Mesendoderm (in vitro differentiated cells): ENCODE measurements at regions not wholly inside any gene's neighbourhood (a gene's known extent, or its start where the extent isn't known, plus 50 kb on each side); places are given as distances from the start of the nearest gene placed in this dataset.
A peak's percentile ranks its signal among the peaks of the same experiment; 100 is the strongest.

Experiments
- DNase-seq: peaks from one replicate; pipeline ENCODE4 v3.0.0; 2013
- H2AK5ac ChIP-seq: 2 replicates; pipeline ENCODE4 v1.6.1; 2013; ENCODE audit warnings: low read length, inconsistent platforms
- H2BK120ac ChIP-seq: 2 replicates; pipeline ENCODE4 v1.6.1; 2013; ENCODE audit warnings: low read depth, mild to moderate bottlenecking, low read length, moderate library complexity, mixed read lengths
- H2BK15ac ChIP-seq: replicated peaks from 2 replicates; pipeline ENCODE4 v1.6.1; 2013; ENCODE audit warnings: low read depth, mild to moderate bottlenecking, moderate library complexity
- H2BK5ac ChIP-seq: 2 replicates; pipeline ENCODE4 v1.6.1; 2013; ENCODE audit warnings: low read length, inconsistent platforms
- H3K18ac ChIP-seq: 2 replicates; pipeline ENCODE4 v1.6.1; 2013; ENCODE audit warnings: mild to moderate bottlenecking, low read length, mixed read lengths
- H3K23ac ChIP-seq: one replicate; pipeline ENCODE4 v1.6.1; 2013; ENCODE audit warnings: low read length
- H3K27ac ChIP-seq: 2 replicates; pipeline ENCODE4 v1.5.1; 2013; ENCODE audit warnings: low read depth, mild to moderate bottlenecking, inconsistent platforms, low read length, moderate library complexity
- H3K27me3 ChIP-seq: 2 replicates; pipeline ENCODE4 v1.6.1; 2013; ENCODE audit warnings: low read length, control low read depth, mild to moderate bottlenecking, inconsistent platforms; ENCODE audit not compliant: insufficient read depth, poor library complexity
- H3K36me3 ChIP-seq: 2 replicates; pipeline ENCODE4 v1.6.1; 2013; ENCODE audit warnings: low read length, inconsistent platforms; ENCODE audit not compliant: control insufficient read depth, insufficient read depth
- H3K4ac ChIP-seq: one replicate; pipeline ENCODE4 v1.6.1; 2013; ENCODE audit warnings: low read depth, mild to moderate bottlenecking, low read length, moderate library complexity
- H3K4me1 ChIP-seq: 2 replicates; pipeline ENCODE4 v1.6.1; 2013; ENCODE audit warnings: low read depth, low read length, inconsistent platforms; ENCODE audit not compliant: control insufficient read depth
- H3K4me2 ChIP-seq: 2 replicates; pipeline ENCODE4 v1.6.1; 2013; ENCODE audit warnings: low read length
- H3K4me3 ChIP-seq: 2 replicates; pipeline ENCODE4 v1.5.1; 2013; ENCODE audit warnings: mild to moderate bottlenecking, low read length
- H3K56ac ChIP-seq: one replicate; pipeline ENCODE4 v1.6.1; 2013; ENCODE audit warnings: low read length
- H3K79me1 ChIP-seq: 2 replicates; pipeline ENCODE4 v1.6.1; 2013; ENCODE audit warnings: low read length, inconsistent platforms
- H3K79me2 ChIP-seq: 2 replicates; pipeline ENCODE4 v1.6.1; 2013; ENCODE audit warnings: mild to moderate bottlenecking, low read length; ENCODE audit not compliant: control insufficient read depth, insufficient read depth
- H3K9ac ChIP-seq: 2 replicates; pipeline ENCODE4 v1.6.1; 2013; ENCODE audit warnings: low read length, inconsistent platforms
- H4K5ac ChIP-seq: one replicate; pipeline ENCODE4 v1.6.1; 2013; ENCODE audit warnings: low read length
- H4K8ac ChIP-seq: one replicate; pipeline ENCODE4 v1.6.1; 2013; ENCODE audit warnings: low read depth, mild to moderate bottlenecking, control low read depth, low read length, moderate library complexity
- WGBS: extraction: QIAGEN DNeasy Blood & Tissue Kit; methylation state at CpG from one replicate; pipeline ENCODE4 v1.1.7; 2013; ENCODE audit warnings: low lambda C conversion rate, missing lambda C conversion rate; ENCODE audit not compliant: insufficient coverage; ENCODE audit errors: extremely low coverage; 5-methylcytosine and 5-hydroxymethylcytosine counted together

DNA sequence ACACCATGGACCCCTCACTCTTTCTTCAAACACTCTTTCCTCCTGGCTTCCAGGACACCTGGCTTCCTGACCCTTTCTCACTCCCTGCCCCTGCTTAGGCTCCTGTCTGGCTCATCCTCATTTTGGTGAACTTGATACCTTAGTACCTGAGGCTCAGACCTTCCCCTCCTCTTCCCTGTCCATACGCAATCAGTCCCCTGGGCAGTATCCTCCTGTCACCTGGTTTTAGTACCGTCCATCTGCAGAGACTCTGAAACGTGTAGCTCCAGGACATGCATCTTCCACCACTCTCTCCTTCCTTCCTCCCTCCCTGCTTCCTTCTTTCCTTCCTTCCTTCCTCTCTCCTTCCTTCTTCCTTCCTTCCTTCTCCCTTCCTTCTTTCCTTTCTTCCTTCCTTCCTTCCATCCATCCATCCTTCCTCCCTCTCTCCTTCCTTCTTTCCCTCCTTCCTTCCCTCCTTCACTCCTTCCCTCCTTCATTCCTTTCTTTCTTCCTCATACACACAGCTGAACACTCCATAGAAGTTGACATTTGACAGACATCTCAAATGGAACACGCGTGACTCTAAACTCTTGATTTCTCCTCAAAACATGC, 1488.6 kb downstream of the TBC1D22A start:
- no peak overlapping the region for H3K4ac ChIP-seq
- H3K79me2 ChIP-seq, result no peaks in the 10 kb centered on the region
- H2BK15ac ChIP-seq, result no peak overlapping the region
- H3K4me2 ChIP-seq, result no peak overlapping the region
- no peak overlapping the region for H3K27ac ChIP-seq
- H3K18ac ChIP-seq, result no peak overlapping the region
- H3K4me1 ChIP-seq, result peaks cover 2% of the 10 kb centered on the region
- H3K4me3 ChIP-seq, result no peak overlapping the region
- no peaks in the 10 kb centered on the region for H3K27me3 ChIP-seq
- no CpG with 5 or more reads among the region's 5 CpGs for WGBS
- H4K5ac ChIP-seq, result no peak overlapping the region
- no peak for DNase-seq
- no peak overlapping the region for H2BK5ac ChIP-seq
- H2BK120ac ChIP-seq, result no peak overlapping the region
- no peak overlapping the region for H3K23ac ChIP-seq
- no peaks in the 10 kb centered on the region for H3K79me1 ChIP-seq
- H4K8ac ChIP-seq, result no peak overlapping the region
- no peak overlapping the region for H2AK5ac ChIP-seq
- H3K9ac ChIP-seq, result no peak overlapping the region
- H3K56ac ChIP-seq, result no peak overlapping the region
- no peaks in the 10 kb centered on the region for H3K36me3 ChIP-seq

DNA sequence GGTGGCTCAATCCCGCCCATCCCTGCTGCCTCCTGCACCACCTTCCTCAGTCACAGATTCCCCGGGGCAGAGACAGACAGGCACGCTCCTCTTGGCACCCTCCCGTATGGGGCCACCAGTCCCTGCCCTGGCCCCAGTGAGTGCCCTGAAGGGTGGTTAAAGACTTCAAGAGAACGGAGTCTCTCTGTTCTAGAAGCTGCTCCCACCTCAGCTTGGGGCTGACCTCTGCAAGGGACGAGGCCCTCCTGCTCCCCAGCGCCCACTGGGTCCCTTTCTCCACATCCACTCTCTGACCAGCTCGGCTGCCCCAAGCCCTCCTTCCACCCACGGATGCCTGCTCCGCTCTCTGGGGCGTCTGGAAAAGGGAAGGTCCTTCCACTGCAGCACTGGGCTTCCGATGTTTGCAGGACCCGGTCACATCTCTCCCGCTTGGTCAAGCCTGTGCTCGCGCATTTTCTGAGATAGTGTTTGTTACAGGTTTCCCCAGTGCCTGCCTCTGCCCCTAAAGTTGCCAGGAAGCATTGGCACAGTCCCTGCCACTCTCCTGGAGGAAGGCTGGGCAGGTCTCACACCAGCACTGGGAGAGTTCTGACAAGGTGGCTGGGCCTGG, 1487.9 kb downstream of the TBC1D22A start:
- Histone ChIP-seq H2BK120ac (no peak overlapping the region), H3K18ac (no peak overlapping the region), H3K36me3 (no peaks in the 10 kb centered on the region), H3K23ac (no peak overlapping the region), H2BK15ac (no peak overlapping the region), H3K9ac (no peak overlapping the region), H3K79me1 (no peaks in the 10 kb centered on the region), H3K4ac (no peak overlapping the region), H3K4me1 (peaks cover 2% of the 10 kb centered on the region), H2BK5ac (no peak overlapping the region), H4K8ac (no peak overlapping the region), H2AK5ac (no peak overlapping the region), H3K79me2 (no peaks in the 10 kb centered on the region), H3K4me3 (no peak overlapping the region), H3K27me3 (no peaks in the 10 kb centered on the region), H4K5ac (no peak overlapping the region), H3K56ac (no peak overlapping the region), H3K4me2 (no peak overlapping the region), H3K27ac (no peak overlapping the region)
- no CpG with 5 or more reads among the region's 16 CpGs for WGBS
- DNase-seq, result no peak

DNA sequence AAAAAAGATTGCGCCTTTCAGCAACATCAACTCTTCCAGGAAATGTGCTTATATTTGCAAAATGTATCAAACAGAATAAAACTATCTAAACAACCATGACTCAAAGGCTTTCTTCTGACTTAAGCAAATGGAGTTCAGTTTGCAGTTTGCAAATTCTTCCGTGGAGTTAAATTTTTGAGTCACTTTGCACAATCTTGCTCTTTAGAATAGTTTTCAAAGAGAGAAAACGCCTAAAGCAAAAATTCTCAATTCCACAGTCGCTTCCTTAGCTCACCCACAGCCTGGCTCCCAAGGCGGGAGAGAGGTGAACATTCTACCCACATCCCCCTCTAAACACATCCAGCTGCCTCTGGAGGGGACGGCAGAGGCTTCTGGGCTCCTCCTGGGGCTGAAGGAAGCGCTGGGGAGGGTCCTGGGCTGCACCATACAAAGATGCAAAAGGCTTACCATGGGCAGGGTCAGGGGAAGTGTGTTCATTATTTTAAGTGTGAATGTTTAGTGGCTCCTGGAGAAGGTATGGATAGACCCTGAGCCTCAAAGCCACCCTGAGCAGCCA, 1487.3 kb downstream of the TBC1D22A start:
- no CpG with 5 or more reads among the region's 7 CpGs for WGBS

DNA sequence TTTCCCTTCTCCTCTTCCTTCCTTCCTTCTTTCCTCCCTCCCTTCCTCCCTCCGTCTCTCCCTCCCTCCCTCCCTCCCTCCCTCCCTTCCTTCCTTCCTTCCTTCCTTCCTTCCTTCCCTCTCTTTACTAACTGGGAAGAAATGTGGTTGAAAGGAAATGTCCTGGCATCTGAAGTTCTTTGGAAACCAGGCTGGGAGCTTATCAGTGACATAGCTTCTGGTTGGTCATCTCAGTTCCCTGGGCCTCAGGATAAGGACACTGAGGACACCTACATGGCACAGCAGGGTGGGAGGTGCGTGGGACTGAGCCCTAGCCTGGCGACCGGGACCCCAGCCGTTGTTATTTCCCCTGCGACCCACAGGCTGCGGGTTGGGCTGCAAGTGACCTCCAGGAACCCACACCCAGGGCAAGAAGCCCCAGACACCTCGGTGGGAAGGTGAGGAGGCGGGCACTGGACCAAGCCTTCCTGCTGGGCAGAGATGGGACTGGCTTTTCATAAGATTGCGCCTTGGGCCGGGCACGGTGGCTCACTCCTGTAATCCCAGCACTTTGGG, 1486.5 kb downstream of the TBC1D22A start:
- Histone ChIP-seq H2BK120ac (no peak overlapping the region), H3K4me3 (no peak overlapping the region), H3K79me2 (no peaks in the 10 kb centered on the region), H4K5ac (no peak overlapping the region), H3K9ac (no peak overlapping the region), H3K27ac (no peak overlapping the region), H3K79me1 (no peaks in the 10 kb centered on the region), H2BK5ac (no peak overlapping the region), H3K36me3 (no peaks in the 10 kb centered on the region), H3K56ac (no peak overlapping the region), H3K18ac (no peak overlapping the region), H2AK5ac (no peak overlapping the region), H4K8ac (no peak overlapping the region), H3K4me1 (no peaks in the 10 kb centered on the region), H2BK15ac (no peak overlapping the region), H3K4me2 (no peak overlapping the region), H3K23ac (no peak overlapping the region), H3K27me3 (no peaks in the 10 kb centered on the region), H3K4ac (no peak overlapping the region)
- DNase-seq, result no peak
- no CpG with 5 or more reads among the region's 12 CpGs for WGBS

More for the DNA sequence above, 1487.3 kb downstream of the TBC1D22A start:
- H2AK5ac ChIP-seq, result no peak overlapping the region
- H4K5ac ChIP-seq, result no peak overlapping the region
- H2BK5ac ChIP-seq, result no peak overlapping the region
- no peak overlapping the region for H3K56ac ChIP-seq
- H2BK120ac ChIP-seq, result no peak overlapping the region
- no peaks in the 10 kb centered on the region for H3K27me3 ChIP-seq
- no peaks in the 10 kb centered on the region for H3K79me1 ChIP-seq
- H3K4me3 ChIP-seq, result no peak overlapping the region
- DNase-seq, result no peak
- no peak overlapping the region for H2BK15ac ChIP-seq
- no peak overlapping the region for H3K27ac ChIP-seq
- H3K4me1 ChIP-seq, result peaks cover 2% of the 10 kb centered on the region
- no peak overlapping the region for H4K8ac ChIP-seq
- no peak overlapping the region for H3K9ac ChIP-seq
- no peaks in the 10 kb centered on the region for H3K36me3 ChIP-seq
- H3K4me2 ChIP-seq, result no peak overlapping the region
- H3K4ac ChIP-seq, result no peak overlapping the region
- no peaks in the 10 kb centered on the region for H3K79me2 ChIP-seq
- H3K23ac ChIP-seq, result no peak overlapping the region
- H3K18ac ChIP-seq, result no peak overlapping the region

DNA sequence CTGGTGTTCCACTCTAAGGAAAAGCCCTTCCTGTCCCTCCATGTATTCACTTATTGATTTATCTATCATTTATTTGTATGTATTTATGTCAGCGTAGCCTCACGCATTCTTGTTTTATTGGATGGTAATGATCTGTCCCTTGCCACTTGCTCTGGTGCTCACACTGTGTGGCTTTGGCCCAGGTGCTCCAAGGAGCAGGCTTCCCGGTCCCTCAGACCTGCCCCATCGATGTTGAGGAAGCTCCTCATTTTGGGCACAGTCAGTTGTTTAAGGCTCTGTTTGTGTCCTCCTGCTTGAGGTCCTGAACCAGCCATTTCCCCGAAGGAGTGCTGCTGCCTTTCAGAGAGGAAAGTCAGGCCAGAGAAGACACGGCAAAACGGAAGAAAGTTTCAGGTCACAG, 1485.4 kb downstream of the TBC1D22A start:
- H2BK15ac ChIP-seq, result no peak overlapping the region
- H3K56ac ChIP-seq, result no peak overlapping the region
- H2BK5ac ChIP-seq, result no peak overlapping the region
- no peak overlapping the region for H2BK120ac ChIP-seq
- no peak overlapping the region for H2AK5ac ChIP-seq
- no peak overlapping the region for H4K5ac ChIP-seq
- H3K36me3 ChIP-seq, result no peaks in the 10 kb centered on the region
- H3K27me3 ChIP-seq, result no peaks in the 10 kb centered on the region
- peak overlapping the region; percentile 24 for H3K23ac ChIP-seq
- no peak overlapping the region for H3K18ac ChIP-seq
- H3K9ac ChIP-seq, result no peak overlapping the region
- no peak overlapping the region for H3K4ac ChIP-seq
- no peak overlapping the region for H3K4me3 ChIP-seq
- no peaks in the 10 kb centered on the region for H3K4me1 ChIP-seq
- no peak for DNase-seq
- no peaks in the 10 kb centered on the region for H3K79me1 ChIP-seq
- H3K4me2 ChIP-seq, result no peak overlapping the region
- no CpG with 5 or more reads among the region's 7 CpGs for WGBS
- H3K27ac ChIP-seq, result no peak overlapping the region
- no peak overlapping the region for H4K8ac ChIP-seq
- H3K79me2 ChIP-seq, result no peaks in the 10 kb centered on the region
